ENCODE measurements at regions not wholly inside any gene's neighbourhood (a gene's known extent, or its start where the extent isn't known, plus 50 kb on each side); places are given as distances from the start of the nearest gene placed in this dataset.

DNA sequence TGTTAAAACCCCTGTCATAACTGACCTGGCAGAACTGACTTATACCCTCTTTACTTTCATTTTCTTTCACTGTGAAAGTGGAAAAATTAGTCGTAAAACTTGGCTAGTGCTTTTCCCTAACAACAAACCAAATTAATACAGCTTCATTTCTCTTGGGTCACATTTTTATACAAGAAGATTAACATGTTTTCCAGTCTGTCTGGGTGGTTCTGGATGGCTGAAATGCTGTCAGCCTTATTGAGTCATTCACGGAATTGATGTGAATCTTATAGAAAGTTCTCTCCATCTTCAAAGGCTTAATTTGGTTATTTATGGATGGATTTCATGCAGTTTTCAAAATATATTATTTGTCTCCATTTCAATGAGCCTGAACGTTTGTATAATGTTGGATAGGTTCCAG, 440.0 kb downstream of the KCTD12 start:
- TF ChIP-seq, protein P1, sequence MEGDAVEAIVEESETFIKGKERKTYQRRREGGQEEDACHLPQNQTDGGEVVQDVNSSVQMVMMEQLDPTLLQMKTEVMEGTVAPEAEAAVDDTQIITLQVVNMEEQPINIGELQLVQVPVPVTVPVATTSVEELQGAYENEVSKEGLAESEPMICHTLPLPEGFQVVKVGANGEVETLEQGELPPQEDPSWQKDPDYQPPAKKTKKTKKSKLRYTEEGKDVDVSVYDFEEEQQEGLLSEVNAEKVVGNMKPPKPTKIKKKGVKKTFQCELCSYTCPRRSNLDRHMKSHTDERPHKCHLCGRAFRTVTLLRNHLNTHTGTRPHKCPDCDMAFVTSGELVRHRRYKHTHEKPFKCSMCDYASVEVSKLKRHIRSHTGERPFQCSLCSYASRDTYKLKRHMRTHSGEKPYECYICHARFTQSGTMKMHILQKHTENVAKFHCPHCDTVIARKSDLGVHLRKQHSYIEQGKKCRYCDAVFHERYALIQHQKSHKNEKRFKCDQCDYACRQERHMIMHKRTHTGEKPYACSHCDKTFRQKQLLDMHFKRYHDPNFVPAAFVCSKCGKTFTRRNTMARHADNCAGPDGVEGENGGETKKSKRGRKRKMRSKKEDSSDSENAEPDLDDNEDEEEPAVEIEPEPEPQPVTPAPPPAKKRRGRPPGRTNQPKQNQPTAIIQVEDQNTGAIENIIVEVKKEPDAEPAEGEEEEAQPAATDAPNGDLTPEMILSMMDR (IDR thresholded peaks at IDR 0.05; ENCODE audit: control extremely low read depth in 1 of 3, insufficient read depth in 1 of 3, low read depth in 1 of 3, low read length in 3 of 3), result no peak
- TF ChIP-seq HDAC2 (IDR thresholded peaks at IDR 0.05; ENCODE audit: borderline replicate concordance in 1 of 2, low read depth in 2 of 2, low read length in 2 of 2) (no peak), RFX5 (IDR thresholded peaks at IDR 0.05; ENCODE audit: borderline replicate concordance, low read depth, low read length) (no peak), TEAD4 (IDR thresholded peaks at IDR 0.05; ENCODE audit: low read depth, low read length) (no peak), POLR2A (IDR thresholded peaks at IDR 0.05; ENCODE audit: control extremely low read depth in 1 of 2, low read depth in 2 of 2, low read length in 2 of 2) (no peak), RAD21 (IDR thresholded peaks at IDR 0.05 in 1 of 2, conservative IDR thresholded peaks at IDR 0.05 in 1 of 2; ENCODE audit: low read depth in 2 of 2, low read length in 2 of 2) (no peak), EZH2 (IDR thresholded peaks at IDR 0.05; ENCODE audit: low read depth, low read length, severe bottlenecking) (no peak), TCF12 (IDR thresholded peaks at IDR 0.05; ENCODE audit: low read depth, low read length) (no peak), ZNF274 (IDR thresholded peaks at IDR 0.05; ENCODE audit: borderline replicate concordance, extremely low read depth, low read length) (no peak), CEBPB (IDR thresholded peaks at IDR 0.05; ENCODE audit: low read depth, low read length) (no peak), SUZ12 (IDR thresholded peaks at IDR 0.05; ENCODE audit: low read length) (no peak)

Measured in H1 (cell line).